A549 (cell line): ENCODE measurements at regions not wholly inside any gene's neighbourhood (a gene's known extent, or its start where the extent isn't known, plus 50 kb on each side); places are given as distances from the start of the nearest gene placed in this dataset.

ENCODE experiments used
- CTCF ChIP-seq: fragments of >200 bp; sonication (Bioruptor Twin); formaldehyde crosslinking; IDR thresholded peaks from 3 replicates; pipeline ENCODE4 v1.5.1; 2016
- EP300 ChIP-seq, 2 experiments: fragments of >200 bp; sonication (Bioruptor Twin); formaldehyde crosslinking; IDR thresholded peaks; 2 replicates in 1 of 2; 3 replicates in 1 of 2; pipeline ENCODE4 v1.6.1; 2016 to 2017
- MAFK ChIP-seq: fragments of 450-650 bp; IDR thresholded peaks from 2 replicates; pipeline ENCODE4 v1.6.1; 2014; ENCODE audit not compliant: partially characterized antibody
- RAD21 ChIP-seq, 2 experiments: fragments of >200 bp in 1 of 2; sonication (Bioruptor Twin) in 1 of 2; formaldehyde crosslinking in 1 of 2; IDR thresholded peaks in 1 of 2; conservative IDR thresholded peaks in 1 of 2; 2 replicates in 1 of 2; 3 replicates in 1 of 2; pipeline ENCODE4 v1.6.1; 2012 to 2018; ENCODE audit warnings: inconsistent platforms in 1 of 2
- REST ChIP-seq: fragments of 200-600 bp; sonication (generic); IDR thresholded peaks from 2 replicates; pipeline ENCODE4 v1.6.1; 2016; ENCODE audit warnings: antibody characterized with exemption, mild to moderate bottlenecking, moderate library complexity
- RFX5 ChIP-seq: fragments of 450-650 bp; IDR thresholded peaks from 2 replicates; pipeline ENCODE4 v1.7.1; 2014; ENCODE audit warnings: antibody characterized with exemption, mild to moderate bottlenecking, moderate library complexity
- TF ChIP-seq, protein P1 (sequence below): fragments of 450-650 bp; IDR thresholded peaks from 2 replicates; pipeline ENCODE4 v1.6.1; 2014; ENCODE audit warnings: antibody characterized with exemption
- TF ChIP-seq, protein P2 (sequence below): fragments of >200 bp; sonication (Bioruptor Twin); formaldehyde crosslinking; IDR thresholded peaks from 2 replicates; pipeline ENCODE4 v1.6.1; 2016

DNA sequence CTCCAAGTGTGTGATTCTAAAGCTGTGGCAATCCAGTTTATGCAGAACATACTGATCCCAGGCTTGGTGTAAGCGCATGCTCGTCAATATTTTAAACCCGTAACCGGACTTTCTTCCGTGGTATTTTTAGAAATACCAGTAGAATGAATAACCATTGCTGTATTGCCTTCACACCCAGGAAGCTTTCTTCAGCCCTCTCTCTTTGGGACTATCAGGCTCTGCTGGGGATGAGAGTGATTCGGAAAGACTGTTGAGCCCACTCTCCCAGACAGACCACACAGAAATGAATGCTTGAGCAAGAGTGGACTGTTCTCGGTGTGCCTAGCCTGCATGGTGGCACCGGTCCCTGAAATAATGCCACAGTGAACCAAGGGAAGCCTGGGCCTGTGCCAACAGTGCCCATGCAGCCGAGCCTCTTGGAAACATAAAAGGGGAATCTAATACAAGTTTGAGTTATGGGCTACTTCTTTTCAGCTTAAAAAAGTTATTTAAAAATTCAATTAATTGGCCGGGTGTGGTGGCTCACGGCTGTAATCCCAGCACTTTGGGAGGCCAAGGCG, 89.9 kb upstream of the ELAC2 start:
- no peak for TF ChIP-seq CTCF
- TF ChIP-seq EP300 (IDR thresholded peaks at IDR 0.05): no peak
- no peak for TF ChIP-seq MAFK
- no peak for TF ChIP-seq RAD21 (conservative IDR thresholded peaks at IDR 0.05 in 1 of 2, IDR thresholded peaks at IDR 0.05 in 1 of 2)
- TF ChIP-seq REST: no peak
- TF ChIP-seq RFX5: no peak
- TF ChIP-seq, protein P1, sequence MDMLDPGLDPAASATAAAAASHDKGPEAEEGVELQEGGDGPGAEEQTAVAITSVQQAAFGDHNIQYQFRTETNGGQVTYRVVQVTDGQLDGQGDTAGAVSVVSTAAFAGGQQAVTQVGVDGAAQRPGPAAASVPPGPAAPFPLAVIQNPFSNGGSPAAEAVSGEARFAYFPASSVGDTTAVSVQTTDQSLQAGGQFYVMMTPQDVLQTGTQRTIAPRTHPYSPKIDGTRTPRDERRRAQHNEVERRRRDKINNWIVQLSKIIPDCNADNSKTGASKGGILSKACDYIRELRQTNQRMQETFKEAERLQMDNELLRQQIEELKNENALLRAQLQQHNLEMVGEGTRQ: no peak
- TF ChIP-seq, protein P2, sequence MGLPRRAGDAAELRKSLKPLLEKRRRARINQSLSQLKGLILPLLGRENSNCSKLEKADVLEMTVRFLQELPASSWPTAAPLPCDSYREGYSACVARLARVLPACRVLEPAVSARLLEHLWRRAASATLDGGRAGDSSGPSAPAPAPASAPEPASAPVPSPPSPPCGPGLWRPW: no peak
